GM19467 (cell line): ENCODE measurements at regions not wholly inside any gene's neighbourhood (a gene's known extent, or its start where the extent isn't known, plus 50 kb on each side); places are given as distances from the start of the nearest gene placed in this dataset.
A peak's percentile ranks its signal among the peaks of the same experiment; 100 is the strongest.

Source experiments
- ATAC-seq: cut with Tn5 transposase; IDR thresholded peaks from one replicate; pipeline ENCODE4 v1.9.1; 2021; ENCODE audit warnings: mild to moderate bottlenecking, moderate library complexity; ENCODE audit not compliant: unreplicated experiment

GRCh38 chr2:37541516-37541915 is 129.9 kb downstream of the CDC42EP3 start:
- no peak for ATAC-seq

GRCh38 chr2:37543999-37544557 is 127.4 kb downstream of the CDC42EP3 start:
- ATAC-seq: no peak

GRCh38 chr2:37544591-37545031 is 126.8 kb downstream of the CDC42EP3 start:
- no peak for ATAC-seq

- peak; percentile 41 for ATAC-seq
These were observed 121.8 kb downstream of the CDC42EP3 start for GRCh38 chr2:37549598-37549997.

GRCh38 chr2:37550190-37550589 is 121.3 kb downstream of the CDC42EP3 start:
- no peak for ATAC-seq

GRCh38 chr2:37551783-37552182 is 119.7 kb downstream of the CDC42EP3 start:
- ATAC-seq: no peak

- no peak for ATAC-seq
These were observed 119.1 kb downstream of the CDC42EP3 start for GRCh38 chr2:37552339-37552738.

- no peak for ATAC-seq
These were observed 117.9 kb downstream of the CDC42EP3 start for GRCh38 chr2:37553411-37554154.

- no peak for ATAC-seq
These were observed 117.3 kb downstream of the CDC42EP3 start for GRCh38 chr2:37554155-37554510.

GRCh38 chr2:37554687-37555086 is 116.8 kb downstream of the CDC42EP3 start:
- no peak for ATAC-seq

- no peak for ATAC-seq
These were observed 116.0 kb downstream of the CDC42EP3 start for GRCh38 chr2:37555457-37555856.

GRCh38 chr2:37556256-37556655 is 115.2 kb downstream of the CDC42EP3 start:
- no peak for ATAC-seq

GRCh38 chr2:37558623-37559022 is 112.8 kb downstream of the CDC42EP3 start:
- peak; percentile 63 for ATAC-seq

GRCh38 chr2:37560241-37560848 is 111.1 kb downstream of the CDC42EP3 start:
- ATAC-seq: no peak

- ATAC-seq: no peak
These were observed 110.4 kb downstream of the CDC42EP3 start for GRCh38 chr2:37560863-37561614.

GRCh38 chr2:37561615-37562569 is 109.5 kb downstream of the CDC42EP3 start:
- ATAC-seq: peak; percentile 62

- ATAC-seq: no peak
These were observed 107.9 kb downstream of the CDC42EP3 start for GRCh38 chr2:37563375-37564015.

- no peak for ATAC-seq
These were observed 107.1 kb downstream of the CDC42EP3 start for GRCh38 chr2:37564356-37564755.

- no peak for ATAC-seq
These were observed 104.9 kb downstream of the CDC42EP3 start for GRCh38 chr2:37566517-37566981.

- ATAC-seq: no peak
These were observed 102.9 kb downstream of the CDC42EP3 start for GRCh38 chr2:37568565-37568964.
